SK-N-SH treated with all-trans-retinoic acid at 6 μM for 48 hours (cell line): ENCODE measurements at regions not wholly inside any gene's neighbourhood (a gene's known extent, or its start where the extent isn't known, plus 50 kb on each side); places are given as distances from the start of the nearest gene placed in this dataset.

Experiments used
- ARNTL ChIP-seq: fragments of 450-650 bp; formaldehyde crosslinking; IDR thresholded peaks from 2 replicates; pipeline ENCODE4 v1.5.0; 2020; ENCODE audit warnings: low read depth, mild to moderate bottlenecking, moderate library complexity, borderline replicate concordance
- OSR1 ChIP-seq: fragments of 250-450 bp; sonication (Bioruptor Pico); IDR thresholded peaks from 2 replicates; pipeline ENCODE4 v1.8.0; 2022; ENCODE audit warnings: moderate library complexity, mild to moderate bottlenecking, inconsistent platforms
- PPARA ChIP-seq: fragments of 250-450 bp; sonication (Bioruptor Pico); IDR thresholded peaks from 2 replicates; pipeline ENCODE4 v1.5.0; 2020; ENCODE audit warnings: mild to moderate bottlenecking, borderline replicate concordance
- RARB ChIP-seq: fragments of 250-450 bp; sonication (Bioruptor Pico); IDR thresholded peaks from 2 replicates; pipeline ENCODE4 v1.8.0; 2021; ENCODE audit warnings: mild to moderate bottlenecking, moderate library complexity
- SNAI2 ChIP-seq: fragments of 250-450 bp; sonication (Bioruptor Pico); IDR thresholded peaks from 2 replicates; pipeline ENCODE4 v1.5.0; 2020; ENCODE audit warnings: mild to moderate bottlenecking, moderate library complexity
- TCF4 ChIP-seq: fragments of 250-450 bp; sonication (Bioruptor Pico); IDR thresholded peaks from 2 replicates; pipeline ENCODE4 v1.8.0; 2021; ENCODE audit warnings: mild to moderate bottlenecking, moderate library complexity, borderline replicate concordance
- TOX ChIP-seq: fragments of 250-450 bp; sonication (Bioruptor Pico); IDR thresholded peaks from 2 replicates; pipeline ENCODE4 v1.8.0; 2021; ENCODE audit warnings: mild to moderate bottlenecking, moderate library complexity, borderline replicate concordance
- TSHZ2 ChIP-seq: fragments of 250-450 bp; sonication (Bioruptor Pico); IDR thresholded peaks from 2 replicates; pipeline ENCODE4 v1.5.0; 2020; ENCODE audit warnings: mild to moderate bottlenecking, moderate library complexity
- ZFP3 ChIP-seq: fragments of 250-450 bp; sonication (Bioruptor Pico); IDR thresholded peaks from 2 replicates; pipeline ENCODE4 v1.5.0; 2020; ENCODE audit warnings: mild to moderate bottlenecking, moderate library complexity
- ZFP30 ChIP-seq: fragments of 450-650 bp; formaldehyde crosslinking; IDR thresholded peaks from 2 replicates; pipeline ENCODE4 v1.5.0; 2022; ENCODE audit warnings: mild to moderate bottlenecking, moderate library complexity
- ZNF8 ChIP-seq: fragments of 450-650 bp; formaldehyde crosslinking; IDR thresholded peaks from 2 replicates; pipeline ENCODE4 v1.5.0; 2020; ENCODE audit warnings: mild to moderate bottlenecking, moderate library complexity
- TF ChIP-seq, protein P1 (sequence below): fragments of 250-450 bp; sonication (Bioruptor Pico); IDR thresholded peaks from 2 replicates; pipeline ENCODE4 v1.8.0; 2021; ENCODE audit warnings: low read depth, mild to moderate bottlenecking, moderate library complexity, borderline replicate concordance
- TF ChIP-seq, protein P2 (sequence below): fragments of 250-450 bp; sonication (Bioruptor Pico); IDR thresholded peaks from 2 replicates; pipeline ENCODE4 v1.8.0; 2020; ENCODE audit warnings: mild to moderate bottlenecking, moderate library complexity, borderline replicate concordance

DNA sequence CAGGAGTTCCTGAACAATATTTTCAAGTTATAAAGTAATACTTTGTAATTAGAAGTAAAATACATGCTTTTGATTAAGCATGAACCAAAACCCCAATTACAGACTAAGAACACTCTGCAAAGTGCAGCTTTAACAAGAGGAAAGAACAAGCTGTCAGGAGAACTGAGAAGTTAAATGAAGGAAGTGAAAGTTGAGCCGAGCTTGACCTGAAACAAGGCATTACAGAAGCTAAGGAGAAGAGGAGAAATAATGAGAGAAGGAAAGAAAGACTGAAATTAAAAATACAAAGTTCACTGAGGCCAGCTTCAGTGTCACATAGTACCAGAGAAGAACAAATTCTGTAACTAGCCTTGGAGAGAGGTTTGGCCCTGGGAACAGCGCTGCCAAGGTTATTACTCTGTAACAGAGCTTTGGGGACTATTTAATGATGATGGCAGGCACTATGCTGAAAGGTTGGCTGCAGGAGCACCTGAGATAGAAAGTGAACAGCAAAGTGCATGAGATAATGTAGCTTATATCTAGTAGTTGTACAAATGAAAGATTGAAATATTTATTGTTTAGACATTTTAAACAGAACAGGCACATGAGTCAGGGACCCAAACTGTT lies 241.9 kb upstream of the PEX5L start:
- TF ChIP-seq, protein P1, sequence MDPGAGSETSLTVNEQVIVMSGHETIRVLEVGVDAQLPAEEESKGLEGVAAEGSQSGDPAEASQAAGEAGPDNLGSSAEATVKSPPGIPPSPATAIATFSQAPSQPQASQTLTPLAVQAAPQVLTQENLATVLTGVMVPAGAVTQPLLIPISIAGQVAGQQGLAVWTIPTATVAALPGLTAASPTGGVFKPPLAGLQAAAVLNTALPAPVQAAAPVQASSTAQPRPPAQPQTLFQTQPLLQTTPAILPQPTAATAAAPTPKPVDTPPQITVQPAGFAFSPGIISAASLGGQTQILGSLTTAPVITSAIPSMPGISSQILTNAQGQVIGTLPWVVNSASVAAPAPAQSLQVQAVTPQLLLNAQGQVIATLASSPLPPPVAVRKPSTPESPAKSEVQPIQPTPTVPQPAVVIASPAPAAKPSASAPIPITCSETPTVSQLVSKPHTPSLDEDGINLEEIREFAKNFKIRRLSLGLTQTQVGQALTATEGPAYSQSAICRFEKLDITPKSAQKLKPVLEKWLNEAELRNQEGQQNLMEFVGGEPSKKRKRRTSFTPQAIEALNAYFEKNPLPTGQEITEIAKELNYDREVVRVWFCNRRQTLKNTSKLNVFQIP (CRISPR knock-in tag), result no peak
- TF ChIP-seq ZFP3, result no peak
- no peak for TF ChIP-seq RARB (CRISPR knock-in tag)
- no peak for TF ChIP-seq TSHZ2 (CRISPR knock-in tag)
- TF ChIP-seq OSR1 (CRISPR knock-in tag), result no peak
- TF ChIP-seq, protein P2, sequence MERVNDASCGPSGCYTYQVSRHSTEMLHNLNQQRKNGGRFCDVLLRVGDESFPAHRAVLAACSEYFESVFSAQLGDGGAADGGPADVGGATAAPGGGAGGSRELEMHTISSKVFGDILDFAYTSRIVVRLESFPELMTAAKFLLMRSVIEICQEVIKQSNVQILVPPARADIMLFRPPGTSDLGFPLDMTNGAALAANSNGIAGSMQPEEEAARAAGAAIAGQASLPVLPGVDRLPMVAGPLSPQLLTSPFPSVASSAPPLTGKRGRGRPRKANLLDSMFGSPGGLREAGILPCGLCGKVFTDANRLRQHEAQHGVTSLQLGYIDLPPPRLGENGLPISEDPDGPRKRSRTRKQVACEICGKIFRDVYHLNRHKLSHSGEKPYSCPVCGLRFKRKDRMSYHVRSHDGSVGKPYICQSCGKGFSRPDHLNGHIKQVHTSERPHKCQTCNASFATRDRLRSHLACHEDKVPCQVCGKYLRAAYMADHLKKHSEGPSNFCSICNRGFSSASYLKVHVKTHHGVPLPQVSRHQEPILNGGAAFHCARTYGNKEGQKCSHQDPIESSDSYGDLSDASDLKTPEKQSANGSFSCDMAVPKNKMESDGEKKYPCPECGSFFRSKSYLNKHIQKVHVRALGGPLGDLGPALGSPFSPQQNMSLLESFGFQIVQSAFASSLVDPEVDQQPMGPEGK (CRISPR knock-in tag), result no peak
- no peak for TF ChIP-seq ARNTL (CRISPR knock-in tag)
- TF ChIP-seq TCF4 (CRISPR knock-in tag), result no peak
- TF ChIP-seq SNAI2 (CRISPR knock-in tag), result no peak
- TF ChIP-seq TOX (CRISPR knock-in tag), result no peak
- no peak for TF ChIP-seq PPARA
- no peak for TF ChIP-seq ZNF8 (CRISPR knock-in tag)
- TF ChIP-seq ZFP30 (CRISPR knock-in tag), result no peak
